Cerebellar cortex (tissue), 1 donor: ENCODE measurements at regions not wholly inside any gene's neighbourhood (a gene's known extent, or its start where the extent isn't known, plus 50 kb on each side); places are given as distances from the start of the nearest gene placed in this dataset.

Experiments used
- DNase-seq: peaks from one replicate; pipeline ENCODE4 v3.0.0-alpha.2; 2015; ENCODE audit warnings: low spot score

GRCh38 chr3:105923140-105923539 lies 54.3 kb upstream of the CBLB start:
- DNase-seq: no peak

- DNase-seq: no peak
Observed at GRCh38 chr3:105927741-105928140, 58.9 kb upstream of the CBLB start.

- no peak for DNase-seq
Observed at GRCh38 chr3:105930733-105931132, 61.9 kb upstream of the CBLB start.

GRCh38 chr3:105931500-105931899 lies 62.7 kb upstream of the CBLB start:
- DNase-seq: no peak

- no peak for DNase-seq
Observed at GRCh38 chr3:105933871-105934270, 65.1 kb upstream of the CBLB start.

- DNase-seq: peak; percentile 99
Observed at GRCh38 chr3:105938101-105938500, 69.3 kb upstream of the CBLB start.

GRCh38 chr3:105938806-105939205 lies 70.0 kb upstream of the CBLB start:
- DNase-seq: peak; percentile 75

- DNase-seq: no peak
Observed at GRCh38 chr3:105944276-105944675, 75.5 kb upstream of the CBLB start.

- no peak for DNase-seq
Observed at GRCh38 chr3:105944721-105945120, 75.9 kb upstream of the CBLB start.

GRCh38 chr3:105948101-105948500 lies 79.3 kb upstream of the CBLB start:
- no peak for DNase-seq

GRCh38 chr3:105950881-105951600 lies 82.2 kb upstream of the CBLB start:
- DNase-seq: no peak

- no peak for DNase-seq
Observed at GRCh38 chr3:105953831-105954230, 85.0 kb upstream of the CBLB start.

GRCh38 chr3:105956306-105956705 lies 87.5 kb upstream of the CBLB start:
- no peak for DNase-seq

GRCh38 chr3:105957722-105958121 lies 88.9 kb upstream of the CBLB start:
- DNase-seq: no peak

- no peak for DNase-seq
Observed at GRCh38 chr3:105958237-105959000, 89.6 kb upstream of the CBLB start.

- no peak for DNase-seq
Observed at GRCh38 chr3:105959851-105960250, 91.0 kb upstream of the CBLB start.

GRCh38 chr3:105960381-105960780 lies 91.6 kb upstream of the CBLB start:
- no peak for DNase-seq

GRCh38 chr3:105963161-105963560 lies 94.3 kb upstream of the CBLB start:
- DNase-seq: no peak

GRCh38 chr3:105965384-105965783 lies 96.6 kb upstream of the CBLB start:
- peak; percentile 47 for DNase-seq

- DNase-seq: no peak
Observed at GRCh38 chr3:105967117-105967516, 98.3 kb upstream of the CBLB start.

GRCh38 chr3:105970283-105970682 lies 101.5 kb upstream of the CBLB start:
- DNase-seq: no peak

- DNase-seq: no peak
Observed at GRCh38 chr3:105972069-105972468, 103.3 kb upstream of the CBLB start.

GRCh38 chr3:105974381-105974780 lies 105.6 kb upstream of the CBLB start:
- peak; percentile 62 for DNase-seq

GRCh38 chr3:105976196-105976595 lies 107.4 kb upstream of the CBLB start:
- DNase-seq: no peak
